Adipocyte (in vitro differentiated cells): ENCODE measurements at regions not wholly inside any gene's neighbourhood (a gene's known extent, or its start where the extent isn't known, plus 50 kb on each side); places are given as distances from the start of the nearest gene placed in this dataset.

ENCODE experiments used
- DNase-seq: peaks from one replicate; pipeline ENCODE4 v3.0.0-alpha.2; 2015; ENCODE audit warnings: low read depth
- H3K27me3 ChIP-seq: replicated peaks from 2 replicates; pipeline ENCODE4 v1.7.0; 2013; ENCODE audit warnings: mild to moderate bottlenecking, low read length, moderate library complexity; ENCODE audit not compliant: control insufficient read depth, insufficient read depth
- H3K36me3 ChIP-seq: 2 replicates; pipeline ENCODE4 v1.7.0; 2013; ENCODE audit warnings: low read length, mild to moderate bottlenecking, moderate library complexity; ENCODE audit not compliant: control insufficient read depth, insufficient read depth, severe bottlenecking
- H3K4me1 ChIP-seq: 2 replicates; pipeline ENCODE4 v1.7.0; 2013; ENCODE audit warnings: mild to moderate bottlenecking, low read length, moderate library complexity; ENCODE audit not compliant: control insufficient read depth, insufficient read depth
- H3K4me3 ChIP-seq: 2 replicates; pipeline ENCODE4 v1.7.0; 2013; ENCODE audit warnings: mild to moderate bottlenecking, low read length, moderate library complexity
- H3K9ac ChIP-seq: 2 replicates; pipeline ENCODE4 v1.7.0; 2013; ENCODE audit warnings: mild to moderate bottlenecking, low read length, moderate library complexity
- H3K9me3 ChIP-seq: 2 replicates; pipeline ENCODE4 v1.7.0; 2013; ENCODE audit warnings: mild to moderate bottlenecking, low read length, moderate library complexity; ENCODE audit not compliant: control insufficient read depth

DNA sequence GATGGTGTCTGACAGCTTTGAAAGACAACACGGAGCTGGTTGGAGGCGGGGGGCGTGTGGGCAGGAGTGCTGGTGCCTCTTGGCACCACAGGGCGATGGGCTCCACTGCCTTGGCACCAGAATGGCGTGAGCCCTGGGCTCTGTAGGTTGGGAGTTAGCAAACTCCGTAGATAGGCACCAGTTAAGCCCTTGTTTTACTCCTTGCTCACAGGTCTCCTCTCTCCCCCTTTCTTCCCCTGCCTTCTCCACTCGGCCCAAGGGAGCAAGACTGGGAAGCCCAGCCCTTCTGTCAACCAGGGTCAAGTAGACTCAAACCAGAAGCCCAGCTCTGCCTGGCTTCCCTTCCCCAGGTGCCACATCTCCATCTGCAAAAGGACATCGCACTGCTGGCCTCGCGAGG is 281.7 kb upstream of the ID2 start:
- H3K4me1 ChIP-seq, result no peaks in the 10 kb centered on the region
- DNase-seq, result no peak
- no peaks in the 10 kb centered on the region for H3K9me3 ChIP-seq
- H3K36me3 ChIP-seq, result no peaks in the 10 kb centered on the region
- no peak overlapping the region for H3K4me3 ChIP-seq
- no peak overlapping the region for H3K9ac ChIP-seq
- H3K27me3 ChIP-seq, result peaks cover 7% of the 10 kb centered on the region

DNA sequence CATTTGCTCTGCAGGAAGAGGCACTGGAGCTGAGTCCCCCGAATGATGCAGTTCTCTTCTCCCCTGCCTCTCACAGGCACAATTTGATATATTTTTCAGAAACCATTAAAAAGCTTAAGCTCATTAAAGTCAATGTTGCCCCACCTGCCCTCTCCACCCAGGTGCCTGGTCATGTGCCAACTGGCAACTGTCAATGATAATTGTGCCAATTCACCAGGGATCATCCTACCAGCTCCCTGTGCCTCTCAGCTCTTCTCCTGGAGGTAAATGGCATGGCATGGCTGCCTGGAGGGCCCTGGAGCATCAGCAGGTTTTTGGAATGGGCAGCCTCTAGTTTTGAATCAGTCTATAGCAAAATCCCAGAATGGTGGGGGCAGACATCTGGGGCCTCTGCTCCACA is 279.6 kb upstream of the ID2 start:
- no peak for DNase-seq
- H3K9ac ChIP-seq, result no peak overlapping the region
- no peaks in the 10 kb centered on the region for H3K4me1 ChIP-seq

DNA sequence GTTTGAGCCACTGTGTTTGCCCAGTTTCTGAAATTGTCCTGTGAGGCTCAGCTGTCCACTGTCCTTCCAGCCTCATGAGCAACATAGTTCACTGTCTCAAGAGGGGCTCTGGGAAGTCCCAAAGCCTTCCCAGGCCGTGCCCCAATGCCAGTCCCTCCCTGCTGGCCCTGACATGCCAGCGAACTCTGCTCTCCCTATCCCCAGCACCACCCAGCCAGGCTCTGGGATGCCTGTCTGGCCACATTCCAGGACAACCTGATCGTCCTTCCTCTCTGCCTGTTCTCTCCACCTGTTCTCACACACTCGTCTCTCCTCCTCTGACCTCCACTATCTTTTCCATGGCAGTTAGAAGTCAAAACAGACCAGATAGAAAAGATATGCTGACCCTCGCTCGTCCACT is 278.0 kb upstream of the ID2 start:
- no peaks in the 10 kb centered on the region for H3K9me3 ChIP-seq
- peaks cover 7% of the 10 kb centered on the region for H3K27me3 ChIP-seq
- no peak for DNase-seq
- H3K4me1 ChIP-seq, result peaks cover 5% of the 10 kb centered on the region
- H3K4me3 ChIP-seq, result no peak overlapping the region
- no peak overlapping the region for H3K9ac ChIP-seq
- H3K36me3 ChIP-seq, result no peaks in the 10 kb centered on the region

More for the DNA sequence above, 279.6 kb upstream of the ID2 start:
- no peak overlapping the region for H3K4me3 ChIP-seq
- H3K27me3 ChIP-seq, result peaks cover 7% of the 10 kb centered on the region
- H3K9me3 ChIP-seq, result no peaks in the 10 kb centered on the region
- no peaks in the 10 kb centered on the region for H3K36me3 ChIP-seq

DNA sequence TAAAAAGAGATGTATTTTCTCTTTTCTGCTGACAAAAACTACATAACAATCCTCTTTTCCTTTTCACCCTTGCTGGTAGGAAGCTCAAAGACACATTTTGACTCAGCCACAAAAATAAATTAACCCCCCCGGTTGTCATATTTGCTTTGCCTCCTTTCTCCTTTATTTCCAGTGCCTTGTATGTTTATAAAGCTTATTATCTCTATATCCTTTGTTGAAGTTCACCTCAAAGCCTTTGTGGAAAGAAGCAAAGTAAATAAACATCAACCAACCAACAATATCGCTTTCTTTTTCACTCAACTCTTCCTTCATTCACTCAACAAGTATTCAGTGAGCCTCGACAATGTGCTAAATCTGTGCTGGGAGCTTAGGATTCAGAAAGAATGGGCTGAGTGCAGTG is 276.5 kb upstream of the ID2 start:
- Histone ChIP-seq H3K4me1 (peaks cover 20% of the 10 kb centered on the region), H3K36me3 (no peaks in the 10 kb centered on the region), H3K4me3 (no peak overlapping the region), H3K27me3 (peaks cover 7% of the 10 kb centered on the region), H3K9ac (no peak overlapping the region), H3K9me3 (no peaks in the 10 kb centered on the region)
- no peak for DNase-seq

DNA sequence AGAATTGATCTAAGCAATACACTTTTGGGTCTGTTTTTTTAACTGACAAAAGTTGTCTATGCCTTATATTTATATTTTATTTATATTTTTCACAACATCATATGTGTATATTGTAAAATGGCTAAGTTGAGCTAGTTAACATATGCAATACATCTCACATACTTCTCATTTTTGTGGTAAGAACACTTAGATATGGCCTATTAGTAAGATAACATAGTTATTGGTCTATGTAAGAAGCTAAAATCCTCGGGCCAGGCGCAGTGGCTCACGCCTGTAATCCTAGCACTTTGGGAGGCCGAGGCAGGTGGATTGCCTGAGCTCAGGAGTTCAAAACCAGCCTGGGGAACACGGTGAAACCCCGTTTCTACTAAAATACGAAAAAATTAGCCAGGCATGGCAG is 275.6 kb upstream of the ID2 start:
- Histone ChIP-seq H3K4me1 (peaks cover 25% of the 10 kb centered on the region), H3K36me3 (no peaks in the 10 kb centered on the region), H3K4me3 (no peak overlapping the region), H3K9ac (no peak overlapping the region), H3K9me3 (no peaks in the 10 kb centered on the region), H3K27me3 (peaks cover 7% of the 10 kb centered on the region)
- peak; percentile 35 for DNase-seq

DNA sequence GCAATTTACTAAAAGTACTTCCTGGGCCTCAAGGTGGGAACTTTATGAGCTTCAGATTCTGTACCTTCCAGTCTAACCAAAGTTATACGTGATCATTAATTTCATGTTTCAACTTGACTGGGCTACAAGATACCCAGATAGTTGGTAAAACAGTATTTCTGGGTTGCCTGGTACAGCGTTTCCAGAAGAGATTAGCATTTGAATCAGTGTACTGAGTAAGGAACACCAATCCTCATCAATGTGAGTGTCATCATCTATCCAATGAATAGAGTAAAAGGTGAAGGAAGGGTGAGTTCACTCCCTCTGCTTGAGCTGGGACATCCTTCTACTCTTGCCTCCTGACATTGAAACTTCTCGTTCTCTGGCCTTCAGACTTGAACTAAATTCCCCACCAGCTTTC is 274.5 kb upstream of the ID2 start:
- H3K9ac ChIP-seq, result no peak overlapping the region
- H3K9me3 ChIP-seq, result no peaks in the 10 kb centered on the region
- H3K4me3 ChIP-seq, result no peak overlapping the region
- H3K36me3 ChIP-seq, result no peaks in the 10 kb centered on the region
- H3K27me3 ChIP-seq, result peaks cover 7% of the 10 kb centered on the region
- no peak for DNase-seq
- peaks cover 35% of the 10 kb centered on the region for H3K4me1 ChIP-seq

DNA sequence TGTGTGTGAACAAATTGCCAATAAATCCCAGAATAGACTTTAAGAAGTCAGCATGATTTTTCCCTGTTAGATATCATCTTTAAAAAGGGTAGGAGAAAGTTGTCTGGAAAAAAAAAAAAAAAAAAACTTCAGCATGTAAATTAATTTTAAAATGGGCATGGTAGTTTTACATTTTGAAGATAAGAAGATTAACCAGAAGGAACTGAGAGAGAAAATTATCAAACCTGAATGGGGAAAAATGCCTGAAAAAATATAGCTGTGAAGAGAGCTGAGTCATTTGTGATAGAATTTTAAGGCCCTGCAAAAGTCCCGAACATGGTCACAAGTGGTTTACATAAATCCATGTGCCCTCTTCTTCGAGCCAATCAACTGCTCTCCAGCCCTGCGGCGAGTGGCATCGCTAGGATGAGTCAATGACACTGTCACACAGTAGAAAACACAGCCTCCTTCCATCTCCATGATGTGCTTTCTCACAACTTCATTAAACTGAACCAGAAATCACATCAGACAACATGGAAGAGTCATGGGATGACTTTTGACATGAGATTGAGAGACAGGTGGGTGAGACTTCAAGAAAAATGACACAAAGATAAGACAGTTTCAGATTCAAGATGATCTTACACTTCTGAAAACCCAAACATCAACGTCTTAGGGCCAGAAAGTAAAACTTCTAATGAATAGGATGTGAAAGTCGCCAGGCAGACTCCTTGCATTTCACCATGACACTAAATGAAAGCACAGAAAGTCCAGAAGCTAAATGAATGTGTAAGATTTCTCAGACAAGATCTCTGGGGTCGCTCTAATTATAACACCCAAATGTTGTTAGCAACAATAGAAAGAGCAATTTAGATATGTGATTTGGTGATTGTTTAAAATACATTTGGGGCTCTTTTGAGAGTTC is 273.0 kb upstream of the ID2 start:
- no peaks in the 10 kb centered on the region for H3K36me3 ChIP-seq
- H3K27me3 ChIP-seq, result no peaks in the 10 kb centered on the region
- H3K4me3 ChIP-seq, result no peak overlapping the region
- H3K9me3 ChIP-seq, result no peaks in the 10 kb centered on the region
- no peak for DNase-seq
- H3K4me1 ChIP-seq, result peaks cover 47% of the 10 kb centered on the region
- H3K9ac ChIP-seq, result peak overlapping the region; percentile 63

DNA sequence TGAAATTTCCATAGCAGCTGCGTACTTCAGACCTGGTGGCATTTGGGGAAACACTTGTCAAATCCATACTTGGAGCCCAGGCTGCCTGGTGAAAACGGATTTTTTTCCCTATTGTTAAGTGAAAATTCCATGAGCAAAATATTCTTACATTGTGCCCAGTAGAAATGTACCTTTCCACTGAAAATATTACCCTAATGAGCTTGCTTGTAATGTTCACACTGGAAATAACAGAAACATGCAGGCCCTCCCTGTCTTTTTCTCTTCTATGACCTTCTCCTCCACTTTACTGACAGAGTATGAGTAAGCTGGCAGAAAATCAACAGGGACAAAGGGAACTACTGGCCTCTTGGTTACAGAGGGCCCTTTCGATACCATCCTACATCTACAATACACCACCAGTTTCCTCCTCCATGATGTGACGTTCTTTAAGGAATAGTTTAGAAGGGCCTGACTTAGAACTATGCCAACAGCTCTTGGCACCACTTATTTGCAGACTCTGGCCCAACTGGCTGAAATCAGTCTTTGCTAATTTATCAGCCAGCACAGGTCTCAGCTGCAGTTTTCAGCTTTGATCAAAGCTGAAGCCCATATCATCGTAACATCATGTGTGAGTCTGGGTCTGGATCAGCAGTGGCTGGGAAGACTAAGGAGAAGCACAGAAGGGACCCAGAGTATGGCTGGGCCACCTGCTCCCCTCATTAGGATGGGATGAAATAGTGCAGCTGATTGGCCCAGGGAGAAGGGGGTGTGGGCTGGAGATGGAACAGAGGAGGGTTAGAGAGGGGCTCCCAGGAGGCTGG is 272.2 kb upstream of the ID2 start:
- no peak for DNase-seq
- Histone ChIP-seq H3K36me3 (no peaks in the 10 kb centered on the region), H3K9ac (peak overlapping the region; percentile 63), H3K4me1 (peaks cover 49% of the 10 kb centered on the region), H3K27me3 (no peaks in the 10 kb centered on the region), H3K9me3 (no peaks in the 10 kb centered on the region), H3K4me3 (peak overlapping the region; percentile 11)

DNA sequence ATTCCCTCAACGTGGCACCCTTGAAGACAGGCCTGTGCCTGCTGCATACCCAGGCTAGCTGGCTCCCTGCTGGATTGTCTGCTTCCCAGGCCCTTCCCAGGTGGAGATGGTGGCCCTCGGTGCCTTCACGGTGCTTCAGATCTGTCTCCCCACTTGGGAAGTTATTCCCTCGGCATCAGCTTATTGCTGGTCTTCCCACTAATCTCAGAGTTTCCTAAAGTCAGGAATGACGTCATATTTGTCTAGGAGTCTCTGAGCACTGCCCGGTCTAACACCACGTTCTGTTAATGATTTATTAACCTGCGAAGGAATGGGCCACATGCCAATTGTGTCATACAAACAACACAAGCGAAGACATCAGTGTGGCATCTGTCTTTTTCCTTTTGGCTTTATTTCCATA is 269.8 kb upstream of the ID2 start:
- Histone ChIP-seq H3K36me3 (no peaks in the 10 kb centered on the region), H3K9ac (peak overlapping the region; percentile 67), H3K27me3 (no peaks in the 10 kb centered on the region), H3K4me1 (peaks cover 66% of the 10 kb centered on the region), H3K4me3 (peak overlapping the region; percentile 49), H3K9me3 (no peaks in the 10 kb centered on the region)
- DNase-seq, result no peak

DNA sequence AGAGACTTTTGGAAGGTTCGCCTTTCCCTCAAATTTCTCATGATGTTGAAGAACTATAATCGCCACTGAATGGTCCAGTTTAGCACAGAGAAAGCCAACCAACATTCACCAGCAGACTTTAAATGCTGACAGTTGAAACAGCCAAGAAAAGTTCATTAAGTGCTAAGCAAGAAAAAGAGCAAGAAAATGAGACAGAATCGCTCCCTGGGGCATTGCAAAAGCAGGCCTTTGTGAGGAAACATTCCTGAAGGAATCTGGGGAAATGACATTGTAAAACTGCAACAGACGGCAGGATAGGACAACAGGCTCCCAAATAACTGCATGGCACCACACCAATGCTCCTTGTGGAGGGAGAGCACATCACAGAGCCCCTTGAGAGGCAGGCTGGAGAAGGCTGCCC is 269.3 kb upstream of the ID2 start:
- H3K9ac ChIP-seq, result peak overlapping the region; percentile 67
- H3K4me1 ChIP-seq, result peaks cover 71% of the 10 kb centered on the region
- no peaks in the 10 kb centered on the region for H3K27me3 ChIP-seq
- H3K9me3 ChIP-seq, result no peaks in the 10 kb centered on the region
- H3K36me3 ChIP-seq, result no peaks in the 10 kb centered on the region
- DNase-seq, result peak; percentile 76
- peak overlapping the region; percentile 53 for H3K4me3 ChIP-seq

DNA sequence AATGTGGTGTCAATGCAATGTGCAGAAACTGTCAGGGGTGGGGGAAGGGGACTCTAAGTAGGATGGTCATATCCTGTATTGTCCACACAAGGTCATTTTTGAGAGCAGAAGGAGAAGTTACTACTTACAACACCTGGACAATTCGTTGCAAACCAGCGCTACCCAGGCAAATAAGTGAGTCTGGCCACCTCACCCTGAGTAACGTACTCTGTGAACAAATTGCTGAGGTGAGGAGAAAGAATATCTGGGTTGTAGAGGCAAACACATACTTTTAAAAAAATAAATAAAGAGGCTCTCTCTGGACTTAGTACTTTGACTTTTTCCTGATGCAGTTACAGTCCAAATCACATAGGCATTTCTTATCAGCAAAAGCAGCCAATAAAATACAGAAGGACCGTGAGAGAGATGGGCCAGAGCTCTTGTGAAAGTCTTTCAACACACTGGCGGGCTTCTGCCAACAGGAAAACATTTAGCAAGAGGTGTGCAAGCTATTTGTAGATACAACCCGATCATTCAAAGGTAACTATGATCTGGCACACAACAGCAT is 268.2 kb upstream of the ID2 start:
- Histone ChIP-seq H3K36me3 (no peaks in the 10 kb centered on the region), H3K4me3 (peak overlapping the region; percentile 10), H3K4me1 (peaks cover 69% of the 10 kb centered on the region), H3K9me3 (no peaks in the 10 kb centered on the region), H3K9ac (peak overlapping the region; percentile 61), H3K27me3 (no peaks in the 10 kb centered on the region)
- DNase-seq, result no peak
